TTC549 (cell line): ENCODE measurements at regions not wholly inside any gene's neighbourhood (a gene's known extent, or its start where the extent isn't known, plus 50 kb on each side); places are given as distances from the start of the nearest gene placed in this dataset.

Source experiments
- FAIRE-seq: peaks from 2 replicates; lab custom pipeline; 2012; peaks lifted over from hg19 to GRCh38; lab: Jason Lieb, UNC

- no peak for FAIRE-seq
Measured at GRCh38 chr9:31605164-31605563, 779.3 kb upstream of the ACO1 start.

GRCh38 chr9:31606678-31607077, 777.8 kb upstream of the ACO1 start:
- FAIRE-seq = no peak

- FAIRE-seq = no peak
Measured at GRCh38 chr9:31608416-31608815, 776.0 kb upstream of the ACO1 start.

GRCh38 chr9:31608881-31609280, 775.6 kb upstream of the ACO1 start:
- FAIRE-seq = no peak

GRCh38 chr9:31612336-31613030, 772.0 kb upstream of the ACO1 start:
- FAIRE-seq = no peak

GRCh38 chr9:31615966-31616365, 768.5 kb upstream of the ACO1 start:
- no peak for FAIRE-seq

GRCh38 chr9:31623511-31623910, 760.9 kb upstream of the ACO1 start:
- FAIRE-seq = no peak

GRCh38 chr9:31629292-31629691, 755.2 kb upstream of the ACO1 start:
- FAIRE-seq = no peak

GRCh38 chr9:31637265-31637664, 747.2 kb upstream of the ACO1 start:
- no peak for FAIRE-seq

GRCh38 chr9:31637861-31638260, 746.6 kb upstream of the ACO1 start:
- no peak for FAIRE-seq

GRCh38 chr9:31639451-31639850, 745.0 kb upstream of the ACO1 start:
- no peak for FAIRE-seq

GRCh38 chr9:31669311-31669710, 715.1 kb upstream of the ACO1 start:
- no peak for FAIRE-seq

- no peak for FAIRE-seq
Measured at GRCh38 chr9:31671011-31671410, 713.4 kb upstream of the ACO1 start.

GRCh38 chr9:31674264-31674663, 710.2 kb upstream of the ACO1 start:
- no peak for FAIRE-seq

GRCh38 chr9:31677415-31677814, 707.0 kb upstream of the ACO1 start:
- FAIRE-seq = no peak

- no peak for FAIRE-seq
Measured at GRCh38 chr9:31677877-31678276, 706.6 kb upstream of the ACO1 start.

- no peak for FAIRE-seq
Measured at GRCh38 chr9:31683116-31683515, 701.3 kb upstream of the ACO1 start.

GRCh38 chr9:31697956-31698355, 686.5 kb upstream of the ACO1 start:
- no peak for FAIRE-seq

GRCh38 chr9:31699836-31700235, 684.6 kb upstream of the ACO1 start:
- no peak for FAIRE-seq

GRCh38 chr9:31700252-31701045, 684.0 kb upstream of the ACO1 start:
- FAIRE-seq = no peak

- FAIRE-seq = no peak
Measured at GRCh38 chr9:31702957-31703356, 681.5 kb upstream of the ACO1 start.

GRCh38 chr9:31715250-31715649, 669.2 kb upstream of the ACO1 start:
- FAIRE-seq = no peak

GRCh38 chr9:31719262-31719661, 665.2 kb upstream of the ACO1 start:
- no peak for FAIRE-seq

GRCh38 chr9:31730398-31730797, 654.0 kb upstream of the ACO1 start:
- no peak for FAIRE-seq
